Neural cell (in vitro differentiated cells): ENCODE measurements at regions not wholly inside any gene's neighbourhood (a gene's known extent, or its start where the extent isn't known, plus 50 kb on each side); places are given as distances from the start of the nearest gene placed in this dataset.
A peak's percentile ranks its signal among the peaks of the same experiment; 100 is the strongest.

Source experiments
- H2AFZ ChIP-seq: fragments of 200-600, 300-800 bp; sonication (generic), shearing (Covaris generic); 2 replicates; pipeline ENCODE4 v1.6.0; 2014; ENCODE audit warnings: low read depth, mild to moderate bottlenecking, antibody characterized with exemption, low read length, moderate library complexity
- H3F3A ChIP-seq: fragments of 200-600 bp; shearing (Covaris generic); 2 replicates; pipeline ENCODE4 v1.6.1; 2016; ENCODE audit warnings: mild to moderate bottlenecking, moderate library complexity, mixed read lengths, antibody characterized with exemption, low read length; ENCODE audit not compliant: insufficient read depth, poor library complexity, severe bottlenecking
- H3K27ac ChIP-seq: fragments of 200-600, 300-800 bp; sonication (generic), shearing (Covaris generic); 2 replicates; pipeline ENCODE4 v1.5.1; 2014; ENCODE audit warnings: mild to moderate bottlenecking, low read length, moderate library complexity
- H3K27me3 ChIP-seq: fragments of 300-800, 200-600 bp; sonication (generic), shearing (Covaris generic); 2 replicates; pipeline ENCODE4 v1.6.0; 2014; ENCODE audit warnings: mild to moderate bottlenecking, low read depth, low read length, moderate library complexity; ENCODE audit not compliant: insufficient read depth
- H3K36me3 ChIP-seq: fragments of 300-800, 200-600 bp; sonication (generic), shearing (Covaris generic); 2 replicates; pipeline ENCODE4 v1.5.1; 2014; ENCODE audit warnings: mild to moderate bottlenecking, antibody characterized with exemption, low read length, moderate library complexity; ENCODE audit not compliant: insufficient read depth
- H3K4me2 ChIP-seq: fragments of 300-800, 200-600 bp; sonication (generic), shearing (Covaris generic); 2 replicates; pipeline ENCODE4 v1.6.0; 2014; ENCODE audit warnings: mild to moderate bottlenecking, low read length
- H3K4me3 ChIP-seq: fragments of 300-800, 200-600 bp; sonication (generic), shearing (Covaris generic); 2 replicates; pipeline ENCODE4 v1.5.1; 2014; ENCODE audit warnings: mild to moderate bottlenecking, low read length, moderate library complexity
- H3K79me2 ChIP-seq: fragments of 200-600 bp; shearing (Covaris generic); replicated peaks from 2 replicates; pipeline ENCODE4 v1.6.0; 2014; ENCODE audit warnings: mild to moderate bottlenecking, low read length, moderate library complexity; ENCODE audit not compliant: insufficient read depth
- H3K9ac ChIP-seq: fragments of 300-800, 200-600 bp; sonication (generic), shearing (Covaris generic); 2 replicates; pipeline ENCODE4 v1.6.1; 2016; ENCODE audit warnings: mild to moderate bottlenecking, low read length, mixed read lengths
- H3K9me2 ChIP-seq: fragments of 200-600 bp; shearing (Covaris generic); 2 replicates; pipeline ENCODE4 v1.6.1; 2016; ENCODE audit warnings: mild to moderate bottlenecking, low read length, mixed read lengths; ENCODE audit not compliant: insufficient read depth
- H3K9me3 ChIP-seq: fragments of 200-600, 300-800 bp; sonication (generic), shearing (Covaris generic); 2 replicates; pipeline ENCODE4 v1.6.1; 2016; ENCODE audit warnings: mild to moderate bottlenecking, mixed run types, low read length, moderate library complexity, mixed read lengths
- H4K20me1 ChIP-seq: fragments of 200-600 bp; shearing (Covaris generic); 2 replicates; pipeline ENCODE4 v1.6.1; 2016; ENCODE audit warnings: mild to moderate bottlenecking, mixed run types; ENCODE audit not compliant: insufficient read depth
- CTCF ChIP-seq: fragments of 450-650 bp; IDR thresholded peaks from 2 replicates; pipeline ENCODE4 v1.5.1; 2014; ENCODE audit warnings: antibody characterized with exemption, mild to moderate bottlenecking, moderate library complexity; ENCODE audit not compliant: poor library complexity, severe bottlenecking
- EP300 ChIP-seq: fragments of 450-650 bp; conservative IDR thresholded peaks from 2 replicates; pipeline ENCODE4 v1.6.1; 2014; ENCODE audit warnings: antibody characterized with exemption, mild to moderate bottlenecking, moderate library complexity; ENCODE audit not compliant: poor library complexity, severe bottlenecking
- EZH2 ChIP-seq: fragments of 200-600, 300-800 bp; shearing (Covaris generic), sonication (generic); IDR thresholded peaks from 2 replicates; pipeline ENCODE4 v1.6.1; 2014; ENCODE audit warnings: antibody characterized with exemption, low read length, borderline replicate concordance, mild to moderate bottlenecking; ENCODE audit not compliant: insufficient read depth, poor library complexity, severe bottlenecking
- MXI1 ChIP-seq: fragments of 450-650 bp; conservative IDR thresholded peaks from 2 replicates; pipeline ENCODE4 v1.6.1; 2014; ENCODE audit warnings: antibody characterized with exemption, mild to moderate bottlenecking; ENCODE audit not compliant: poor library complexity, severe bottlenecking
- POLR2AphosphoS5 ChIP-seq: IDR thresholded peaks from 2 replicates; pipeline ENCODE4 v1.6.1; 2012
- RAD21 ChIP-seq: fragments of 450-650 bp; conservative IDR thresholded peaks from 2 replicates; pipeline ENCODE4 v1.6.1; 2014; ENCODE audit warnings: antibody characterized with exemption, mild to moderate bottlenecking, moderate library complexity
- SMC3 ChIP-seq: fragments of 450-650 bp; conservative IDR thresholded peaks from 2 replicates; pipeline ENCODE4 v1.6.1; 2014; ENCODE audit warnings: antibody characterized with exemption, mild to moderate bottlenecking, moderate library complexity; ENCODE audit not compliant: poor library complexity
- TAF1 ChIP-seq: IDR thresholded peaks from 2 replicates; pipeline ENCODE4 v1.6.1; 2012; ENCODE audit warnings: low read depth
- TF ChIP-seq, protein P1 (sequence below): IDR thresholded peaks from 2 replicates; pipeline ENCODE4 v1.6.1; 2012; ENCODE audit warnings: borderline replicate concordance

GRCh38 chr20:40161391-40161790 is 527.6 kb downstream of the MAFB start:
- no peaks in the 10 kb centered on the region for H3K27me3 ChIP-seq
- TF ChIP-seq TAF1: no peak
- TF ChIP-seq SMC3: no peak
- TF ChIP-seq, protein P1, sequence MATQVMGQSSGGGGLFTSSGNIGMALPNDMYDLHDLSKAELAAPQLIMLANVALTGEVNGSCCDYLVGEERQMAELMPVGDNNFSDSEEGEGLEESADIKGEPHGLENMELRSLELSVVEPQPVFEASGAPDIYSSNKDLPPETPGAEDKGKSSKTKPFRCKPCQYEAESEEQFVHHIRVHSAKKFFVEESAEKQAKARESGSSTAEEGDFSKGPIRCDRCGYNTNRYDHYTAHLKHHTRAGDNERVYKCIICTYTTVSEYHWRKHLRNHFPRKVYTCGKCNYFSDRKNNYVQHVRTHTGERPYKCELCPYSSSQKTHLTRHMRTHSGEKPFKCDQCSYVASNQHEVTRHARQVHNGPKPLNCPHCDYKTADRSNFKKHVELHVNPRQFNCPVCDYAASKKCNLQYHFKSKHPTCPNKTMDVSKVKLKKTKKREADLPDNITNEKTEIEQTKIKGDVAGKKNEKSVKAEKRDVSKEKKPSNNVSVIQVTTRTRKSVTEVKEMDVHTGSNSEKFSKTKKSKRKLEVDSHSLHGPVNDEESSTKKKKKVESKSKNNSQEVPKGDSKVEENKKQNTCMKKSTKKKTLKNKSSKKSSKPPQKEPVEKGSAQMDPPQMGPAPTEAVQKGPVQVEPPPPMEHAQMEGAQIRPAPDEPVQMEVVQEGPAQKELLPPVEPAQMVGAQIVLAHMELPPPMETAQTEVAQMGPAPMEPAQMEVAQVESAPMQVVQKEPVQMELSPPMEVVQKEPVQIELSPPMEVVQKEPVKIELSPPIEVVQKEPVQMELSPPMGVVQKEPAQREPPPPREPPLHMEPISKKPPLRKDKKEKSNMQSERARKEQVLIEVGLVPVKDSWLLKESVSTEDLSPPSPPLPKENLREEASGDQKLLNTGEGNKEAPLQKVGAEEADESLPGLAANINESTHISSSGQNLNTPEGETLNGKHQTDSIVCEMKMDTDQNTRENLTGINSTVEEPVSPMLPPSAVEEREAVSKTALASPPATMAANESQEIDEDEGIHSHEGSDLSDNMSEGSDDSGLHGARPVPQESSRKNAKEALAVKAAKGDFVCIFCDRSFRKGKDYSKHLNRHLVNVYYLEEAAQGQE: no peak
- no peak for TF ChIP-seq POLR2AphosphoS5
- no peak for TF ChIP-seq EP300
- TF ChIP-seq EZH2: no peak
- TF ChIP-seq MXI1: no peak
- no peak for TF ChIP-seq CTCF
- no peak for TF ChIP-seq RAD21

GRCh38 chr20:40160097-40160550 is 528.9 kb downstream of the MAFB start:
- peak; percentile 46 for TF ChIP-seq CTCF
- TF ChIP-seq RAD21: peak; percentile 25
- no peak for TF ChIP-seq SMC3

More at GRCh38 chr20:40161391-40161790, 527.6 kb downstream of the MAFB start:
- Histone ChIP-seq H3K4me2 (no peak overlapping the region), H4K20me1 (no peaks in the 10 kb centered on the region), H3K9me3 (no peaks in the 10 kb centered on the region), H3K36me3 (no peaks in the 10 kb centered on the region), H3K27ac (no peak overlapping the region), H3K9ac (no peak overlapping the region), H3K79me2 (no peaks in the 10 kb centered on the region), H3F3A (no peaks in the 10 kb centered on the region), H3K9me2 (no peaks in the 10 kb centered on the region), H3K4me3 (no peak overlapping the region), H2AFZ (no peak overlapping the region)

More at GRCh38 chr20:40160097-40160550, 528.9 kb downstream of the MAFB start:
- H3K9me3 ChIP-seq: no peaks in the 10 kb centered on the region
- no peak overlapping the region for H3K4me3 ChIP-seq
- no peaks in the 10 kb centered on the region for H3F3A ChIP-seq
- H3K9me2 ChIP-seq: no peaks in the 10 kb centered on the region
- no peaks in the 10 kb centered on the region for H3K79me2 ChIP-seq
- no peaks in the 10 kb centered on the region for H3K27me3 ChIP-seq
- no peaks in the 10 kb centered on the region for H3K36me3 ChIP-seq
- no peak overlapping the region for H3K4me2 ChIP-seq
- no peak overlapping the region for H3K9ac ChIP-seq
- no peaks in the 10 kb centered on the region for H4K20me1 ChIP-seq
- H3K27ac ChIP-seq: no peak overlapping the region
- H2AFZ ChIP-seq: no peak overlapping the region
